Lower leg skin (tissue), 4 donors: ENCODE measurements at regions not wholly inside any gene's neighbourhood (a gene's known extent, or its start where the extent isn't known, plus 50 kb on each side); places are given as distances from the start of the nearest gene placed in this dataset.

Experiments used
- DNase-seq, 2 donors: peaks; one replicate each; pipeline ENCODE4 v3.0.0-alpha.2; 2019; ENCODE audit warnings: low spot score in 2 of 2
- H3K4me3 ChIP-seq: fragments of 200-600 bp; sonication (generic); 2 replicates; pipeline ENCODE4 v1.5.1; 2017; ENCODE audit warnings: mild to moderate bottlenecking, low read depth; ENCODE audit not compliant: poor library complexity, severe bottlenecking
- POLR2A ChIP-seq, 2 donors: fragments of 450-650 bp; IDR thresholded peaks; one replicate each; pipeline ENCODE4 v1.6.1; 2016 to 2017; ENCODE audit warnings: antibody characterized with exemption in 2 of 2, mild to moderate bottlenecking in 1 of 2, moderate library complexity in 1 of 2
- WGBS, 2 donors: methylation state at CpG; one replicate each; pipeline ENCODE4 v1.1.5; 2018; 5-methylcytosine and 5-hydroxymethylcytosine counted together
- intact Hi-C: fragments of 100-400 bp; cut with DNase I; formaldehyde crosslinking; loops from one replicate; pipeline ENCODE4 v1.15.0; 2023; ENCODE audit warnings: low total_unique reads
- TF ChIP-seq, protein P1 (sequence below), 3 donors: fragments of 450-650 bp; IDR thresholded peaks; one replicate each; pipeline ENCODE4 v1.5.1; 2016; ENCODE audit warnings: antibody characterized with exemption in 3 of 3, mild to moderate bottlenecking in 3 of 3, moderate library complexity in 2 of 3

DNA sequence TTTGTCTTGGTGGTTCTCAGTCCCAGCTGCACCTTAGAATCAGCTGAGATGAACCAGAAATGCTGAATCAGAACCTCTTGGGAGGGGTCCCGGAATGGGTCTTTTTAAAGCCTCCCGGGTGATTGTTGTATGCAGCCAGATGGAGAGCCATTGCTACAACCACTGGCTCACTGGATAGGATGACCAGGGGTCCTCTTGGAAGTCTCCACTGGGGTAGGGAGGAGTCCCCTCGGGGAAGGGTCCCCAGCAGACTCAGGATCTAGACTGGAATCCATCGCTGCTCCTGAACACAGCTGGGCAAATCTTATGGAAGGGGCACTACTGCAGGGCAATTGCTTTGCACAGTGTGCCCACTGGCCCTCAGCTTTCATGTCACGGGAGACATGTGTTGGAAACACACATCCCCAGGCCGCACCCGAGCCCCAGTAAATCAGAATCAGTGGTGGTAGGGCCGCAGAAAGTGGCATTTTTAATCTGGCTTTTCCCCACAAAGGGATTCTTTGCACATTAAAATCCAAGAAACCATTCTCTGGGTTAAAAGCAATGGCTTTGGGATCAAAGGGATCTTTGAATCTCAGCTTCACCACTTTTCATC, 117.3 kb downstream of the IRX5 start:
- WGBS, 2 donors, result 93 to 95% methylated on average over 8 of the region's 8 CpGs
- no peak for TF ChIP-seq POLR2A (IDR thresholded peaks at IDR 0.05)
- TF ChIP-seq, protein P1, sequence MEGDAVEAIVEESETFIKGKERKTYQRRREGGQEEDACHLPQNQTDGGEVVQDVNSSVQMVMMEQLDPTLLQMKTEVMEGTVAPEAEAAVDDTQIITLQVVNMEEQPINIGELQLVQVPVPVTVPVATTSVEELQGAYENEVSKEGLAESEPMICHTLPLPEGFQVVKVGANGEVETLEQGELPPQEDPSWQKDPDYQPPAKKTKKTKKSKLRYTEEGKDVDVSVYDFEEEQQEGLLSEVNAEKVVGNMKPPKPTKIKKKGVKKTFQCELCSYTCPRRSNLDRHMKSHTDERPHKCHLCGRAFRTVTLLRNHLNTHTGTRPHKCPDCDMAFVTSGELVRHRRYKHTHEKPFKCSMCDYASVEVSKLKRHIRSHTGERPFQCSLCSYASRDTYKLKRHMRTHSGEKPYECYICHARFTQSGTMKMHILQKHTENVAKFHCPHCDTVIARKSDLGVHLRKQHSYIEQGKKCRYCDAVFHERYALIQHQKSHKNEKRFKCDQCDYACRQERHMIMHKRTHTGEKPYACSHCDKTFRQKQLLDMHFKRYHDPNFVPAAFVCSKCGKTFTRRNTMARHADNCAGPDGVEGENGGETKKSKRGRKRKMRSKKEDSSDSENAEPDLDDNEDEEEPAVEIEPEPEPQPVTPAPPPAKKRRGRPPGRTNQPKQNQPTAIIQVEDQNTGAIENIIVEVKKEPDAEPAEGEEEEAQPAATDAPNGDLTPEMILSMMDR (IDR thresholded peaks at IDR 0.05), result no peak
- intact Hi-C loops, result no loop called here
- no peak overlapping the region for H3K4me3 ChIP-seq
- DNase-seq, result peak in 1 of 2 donors; percentile 54

DNA sequence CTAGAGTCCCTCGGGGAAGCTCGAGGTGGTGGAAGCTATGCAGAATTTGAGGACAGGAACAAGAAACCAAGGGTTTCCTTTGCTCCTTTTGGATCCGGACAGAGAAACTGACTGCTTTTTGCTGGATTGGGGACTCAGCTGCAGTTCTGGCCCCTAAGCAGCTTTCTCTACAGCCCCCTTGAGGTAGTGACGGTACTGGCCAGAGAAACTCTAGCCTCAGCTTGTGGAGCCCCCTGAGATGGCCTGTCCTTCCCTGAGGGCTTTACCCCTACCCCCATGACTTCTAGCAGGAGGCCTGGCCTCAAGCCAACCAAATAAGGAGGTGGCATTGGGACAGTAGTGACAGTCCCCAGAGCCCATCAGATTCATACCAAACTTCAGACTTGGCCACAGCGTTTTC, 118.1 kb downstream of the IRX5 start:
- intact Hi-C loops, result no loop called here
- peak in 1 of 2 donors; percentile 72 for DNase-seq
- 81% methylated on average over 5 of the region's 5 CpGs for WGBS, 2 donors
- no peak overlapping the region for H3K4me3 ChIP-seq
- TF ChIP-seq POLR2A (IDR thresholded peaks at IDR 0.05), result no peak
- TF ChIP-seq, protein P1 (IDR thresholded peaks at IDR 0.05), result no peak

GRCh38 chr16:55051571-55052347, 121.1 kb downstream of the IRX5 start:
- no peak overlapping the region for H3K4me3 ChIP-seq
- WGBS, 2 donors, result 63 to 69% methylated on average over 7 of the region's 7 CpGs
- intact Hi-C loops, result no loop called here
- DNase-seq, result peak in 1 of 2 donors; percentile 36
- TF ChIP-seq POLR2A (IDR thresholded peaks at IDR 0.05), result no peak
- TF ChIP-seq, protein P1 (IDR thresholded peaks at IDR 0.05), result no peak

GRCh38 chr16:55052348-55052734, 121.7 kb downstream of the IRX5 start:
- TF ChIP-seq, protein P1 (IDR thresholded peaks at IDR 0.05), result no peak
- TF ChIP-seq POLR2A (IDR thresholded peaks at IDR 0.05), result no peak
- intact Hi-C loops, result no loop called here
- DNase-seq, result no peak
- 90 to 91% methylated on average over 2 of the region's 2 CpGs for WGBS, 2 donors
- H3K4me3 ChIP-seq, result no peak overlapping the region

- TF ChIP-seq, protein P1 (IDR thresholded peaks at IDR 0.05), result no peak
- TF ChIP-seq POLR2A (IDR thresholded peaks at IDR 0.05), result no peak
- H3K4me3 ChIP-seq, result no peak overlapping the region
- peak in 1 of 2 donors; percentile 64 for DNase-seq
- intact Hi-C loops, result no loop called here
- 87 to 91% methylated on average over 11 of the region's 11 CpGs for WGBS, 2 donors
Measured at GRCh38 chr16:55052741-55053415, 122.2 kb downstream of the IRX5 start.
